Mucosa of rectum (tissue), 2 donors: ENCODE measurements at regions not wholly inside any gene's neighbourhood (a gene's known extent, or its start where the extent isn't known, plus 50 kb on each side); places are given as distances from the start of the nearest gene placed in this dataset.

ENCODE experiments used
- H3K27ac ChIP-seq, 2 donors: one replicate each; pipeline ENCODE4 v1.7.0; 2013; ENCODE audit warnings: inconsistent platforms in 2 of 2, low read depth in 2 of 2, low read length in 2 of 2
- H3K27me3 ChIP-seq, 2 donors: one replicate each; pipeline ENCODE4 v1.7.0; 2013; ENCODE audit warnings: low read length in 2 of 2; ENCODE audit not compliant: control insufficient read depth in 2 of 2, insufficient read depth in 2 of 2
- H3K36me3 ChIP-seq, 2 donors: one replicate each; pipeline ENCODE4 v1.7.0; 2013; ENCODE audit warnings: low read length in 2 of 2; ENCODE audit not compliant: control insufficient read depth in 2 of 2, insufficient read depth in 2 of 2
- H3K4me1 ChIP-seq, 2 donors: one replicate each; pipeline ENCODE4 v1.7.0; 2013; ENCODE audit warnings: low read length in 2 of 2, mild to moderate bottlenecking in 1 of 2; ENCODE audit not compliant: control insufficient read depth in 2 of 2, insufficient read depth in 2 of 2
- H3K4me3 ChIP-seq, 2 donors: one replicate each; pipeline ENCODE4 v1.7.0; 2013; ENCODE audit warnings: low read length in 2 of 2
- H3K9ac ChIP-seq, 2 donors: one replicate each; pipeline ENCODE4 v1.7.0; 2013; ENCODE audit warnings: low read length in 2 of 2, low read depth in 1 of 2, mild to moderate bottlenecking in 1 of 2
- H3K9me3 ChIP-seq, 2 donors: one replicate each; pipeline ENCODE4 v1.7.0; 2013; ENCODE audit warnings: low read length in 2 of 2; ENCODE audit not compliant: control insufficient read depth in 2 of 2
- donor health status: healthy.
- donor health status: Normal muscosa, but diverticular disease.

DNA sequence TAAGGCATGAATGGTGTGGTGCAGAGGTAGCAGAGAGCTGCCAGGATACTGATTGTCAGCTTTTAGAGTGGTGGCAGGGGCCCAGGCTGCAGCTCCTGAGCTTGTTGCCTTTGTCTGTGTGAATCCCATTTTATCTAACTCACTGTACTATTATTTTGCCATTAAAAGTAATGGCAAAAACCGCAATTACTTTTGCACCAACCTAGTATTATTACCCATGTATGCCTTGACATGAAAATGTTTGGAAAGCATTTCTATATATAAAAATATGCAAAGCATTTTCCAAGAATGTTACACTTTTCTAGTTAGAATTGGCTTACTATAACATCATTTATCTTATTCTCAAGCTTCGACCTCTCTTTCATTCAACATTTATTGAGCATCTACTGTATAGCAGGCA lies 308.1 kb upstream of the MYOCD start:
- Histone ChIP-seq H3K27ac (no peak overlapping the region), H3K4me3 (no peak overlapping the region), H3K27me3 (no peaks in the 10 kb centered on the region), H3K4me1 (peaks cover 0 to 4% of the 10 kb centered on the region in 2 donors), H3K36me3 (no peaks in the 10 kb centered on the region), H3K9me3 (no peaks in the 10 kb centered on the region), H3K9ac (no peak overlapping the region)

DNA sequence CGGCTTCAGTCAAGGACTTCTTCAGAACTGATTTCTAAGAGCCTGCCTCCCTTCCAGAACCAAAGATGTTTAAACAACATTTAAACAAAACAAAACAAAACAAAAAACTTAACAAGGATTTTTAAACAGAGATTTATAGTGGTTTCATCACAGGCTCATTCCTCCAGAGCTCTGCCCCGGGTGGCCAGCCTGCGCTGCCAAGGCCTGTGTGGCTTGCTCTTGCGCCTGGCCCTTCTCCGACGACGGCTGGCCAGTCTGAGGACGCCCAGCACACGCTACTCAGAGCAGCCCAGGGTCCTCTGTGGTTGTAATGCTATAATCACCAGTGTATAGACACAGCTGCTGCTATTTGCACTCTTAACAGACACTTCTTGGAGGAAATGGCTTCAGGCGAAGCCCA lies 307.2 kb upstream of the MYOCD start:
- Histone ChIP-seq H3K9me3 (no peaks in the 10 kb centered on the region), H3K4me3 (no peak overlapping the region), H3K27me3 (no peaks in the 10 kb centered on the region), H3K4me1 (peaks cover 0 to 4% of the 10 kb centered on the region in 2 donors), H3K27ac (peak overlapping the region in 1 of 2 donors; percentile 41), H3K36me3 (no peaks in the 10 kb centered on the region), H3K9ac (no peak overlapping the region)

DNA sequence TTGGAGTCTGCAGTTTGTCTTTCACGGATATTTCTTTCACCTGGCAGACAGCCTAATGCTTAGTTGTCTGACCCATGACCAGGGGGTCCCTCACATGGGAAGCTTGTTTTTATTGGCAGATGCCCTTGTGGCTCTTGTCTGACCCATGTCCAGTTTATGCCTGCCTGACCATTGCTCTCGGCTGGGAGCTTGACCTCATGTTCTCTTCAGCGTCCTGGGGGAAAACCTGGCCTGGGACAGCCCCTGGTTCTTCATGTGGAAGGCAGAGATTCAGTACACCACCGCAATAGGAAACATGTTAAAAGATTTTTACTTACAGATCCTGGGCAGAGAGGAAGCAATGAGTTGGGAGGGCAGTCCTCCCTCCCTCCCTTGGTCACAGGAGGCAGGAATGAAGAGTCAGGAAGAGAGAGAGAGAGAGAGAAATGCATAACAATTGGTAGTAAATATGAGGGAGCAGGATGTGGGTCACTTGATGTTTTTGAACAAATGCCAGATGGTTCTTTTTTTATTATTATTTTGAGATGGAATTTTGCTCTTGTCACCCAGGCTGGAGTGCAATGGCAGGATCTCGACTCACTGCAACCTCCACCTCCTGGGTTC lies 302.7 kb upstream of the MYOCD start:
- no peak overlapping the region for H3K27ac ChIP-seq
- H3K4me3 ChIP-seq: no peak overlapping the region
- H3K27me3 ChIP-seq: no peaks in the 10 kb centered on the region
- H3K4me1 ChIP-seq: peaks cover 0 to 2% of the 10 kb centered on the region in 2 donors
- no peak overlapping the region for H3K9ac ChIP-seq
- H3K9me3 ChIP-seq: no peaks in the 10 kb centered on the region
- no peaks in the 10 kb centered on the region for H3K36me3 ChIP-seq

DNA sequence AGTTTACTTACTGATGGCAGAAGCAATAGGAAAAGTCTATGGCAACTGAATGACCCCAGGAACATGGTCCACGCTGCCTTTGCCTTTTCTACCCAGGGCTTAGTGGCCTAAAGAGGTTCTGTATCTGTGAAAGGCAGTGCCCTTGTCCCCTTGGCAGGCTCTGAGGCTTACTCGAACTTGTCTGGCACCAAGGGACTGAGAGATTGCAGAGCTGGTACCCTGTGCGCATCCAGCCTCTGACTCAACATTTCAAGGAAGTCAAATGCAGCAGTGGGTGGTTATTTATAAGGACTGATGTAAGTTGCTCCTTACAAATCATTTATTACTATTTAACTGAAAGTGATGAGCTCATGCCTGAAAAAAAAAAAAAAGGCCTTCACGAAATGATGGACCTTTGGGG lies 299.9 kb upstream of the MYOCD start:
- H3K27me3 ChIP-seq: no peaks in the 10 kb centered on the region
- H3K9me3 ChIP-seq: no peaks in the 10 kb centered on the region
- peak overlapping the region in 1 of 2 donors; percentile 13 for H3K27ac ChIP-seq
- no peak overlapping the region for H3K4me3 ChIP-seq
- no peaks in the 10 kb centered on the region for H3K36me3 ChIP-seq
- H3K9ac ChIP-seq: no peak overlapping the region
- no peaks in the 10 kb centered on the region for H3K4me1 ChIP-seq

DNA sequence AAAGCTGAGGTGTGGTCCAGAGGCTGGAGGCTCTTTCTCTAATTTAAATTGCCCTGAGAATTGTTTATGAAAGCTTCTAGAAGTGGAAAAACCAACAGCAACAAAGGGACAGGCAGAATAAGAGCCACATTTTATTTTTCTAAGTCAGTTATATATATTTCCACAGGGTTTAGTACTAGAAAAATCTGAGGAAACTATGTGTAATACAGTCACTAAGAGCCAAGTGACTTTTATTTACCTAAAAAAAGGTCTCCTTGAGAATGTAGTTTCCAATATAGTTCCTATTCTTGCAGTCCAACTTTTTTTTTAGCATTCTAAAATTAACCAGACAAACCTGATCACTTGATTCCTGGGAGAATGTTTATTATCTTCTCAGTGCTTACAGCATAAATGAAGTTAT lies 296.6 kb upstream of the MYOCD start:
- Histone ChIP-seq H3K27me3 (no peaks in the 10 kb centered on the region), H3K9me3 (no peaks in the 10 kb centered on the region), H3K4me3 (no peak overlapping the region), H3K36me3 (no peaks in the 10 kb centered on the region), H3K9ac (no peak overlapping the region), H3K4me1 (no peaks in the 10 kb centered on the region), H3K27ac (no peak overlapping the region)

DNA sequence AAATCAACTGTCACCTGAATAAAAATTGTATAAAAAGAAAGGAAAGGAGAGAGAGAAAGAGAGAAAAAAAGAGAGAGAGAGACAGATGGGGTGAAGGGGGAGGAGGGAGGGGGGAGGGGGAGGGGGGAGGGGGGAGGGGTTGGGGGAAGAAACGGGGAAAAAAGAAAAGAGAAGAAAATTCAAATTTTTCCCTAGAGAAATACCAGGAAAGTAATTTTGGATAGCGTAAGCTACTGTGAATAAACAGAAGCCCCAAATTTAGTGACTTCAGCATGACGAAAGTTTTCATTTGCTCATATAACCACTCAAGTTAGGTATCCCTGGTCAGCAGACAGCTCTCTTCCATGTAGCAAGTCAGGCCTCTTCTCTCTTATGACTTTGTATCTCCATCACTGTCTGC lies 289.4 kb upstream of the MYOCD start:
- H3K9me3 ChIP-seq: no peaks in the 10 kb centered on the region
- H3K27ac ChIP-seq: no peak overlapping the region
- no peak overlapping the region for H3K4me3 ChIP-seq
- H3K4me1 ChIP-seq: no peaks in the 10 kb centered on the region
- H3K36me3 ChIP-seq: no peaks in the 10 kb centered on the region
- H3K27me3 ChIP-seq: no peaks in the 10 kb centered on the region
- no peak overlapping the region for H3K9ac ChIP-seq

DNA sequence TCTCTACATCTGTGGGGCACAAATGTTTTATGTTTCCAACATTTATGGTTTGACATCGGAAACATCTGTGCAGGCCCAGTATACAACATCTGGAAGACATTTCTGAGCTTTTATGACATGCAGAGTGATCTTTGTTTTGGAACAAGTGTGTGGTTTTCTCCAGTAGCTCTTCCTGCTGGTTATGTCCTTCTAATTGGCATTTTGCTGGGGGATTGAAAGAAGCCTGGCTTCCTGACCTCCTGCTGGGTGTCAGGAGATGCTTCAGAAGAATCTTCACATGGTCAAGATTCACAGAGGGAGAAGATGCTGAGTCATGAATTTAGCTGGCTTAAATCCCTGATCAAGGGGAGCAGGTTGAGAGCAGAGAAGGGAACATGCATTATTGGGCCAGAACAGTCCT lies 279.5 kb upstream of the MYOCD start:
- Histone ChIP-seq H3K27me3 (no peaks in the 10 kb centered on the region), H3K9me3 (no peaks in the 10 kb centered on the region), H3K36me3 (no peaks in the 10 kb centered on the region), H3K4me3 (no peak overlapping the region), H3K9ac (no peak overlapping the region), H3K4me1 (no peaks in the 10 kb centered on the region), H3K27ac (no peak overlapping the region)

DNA sequence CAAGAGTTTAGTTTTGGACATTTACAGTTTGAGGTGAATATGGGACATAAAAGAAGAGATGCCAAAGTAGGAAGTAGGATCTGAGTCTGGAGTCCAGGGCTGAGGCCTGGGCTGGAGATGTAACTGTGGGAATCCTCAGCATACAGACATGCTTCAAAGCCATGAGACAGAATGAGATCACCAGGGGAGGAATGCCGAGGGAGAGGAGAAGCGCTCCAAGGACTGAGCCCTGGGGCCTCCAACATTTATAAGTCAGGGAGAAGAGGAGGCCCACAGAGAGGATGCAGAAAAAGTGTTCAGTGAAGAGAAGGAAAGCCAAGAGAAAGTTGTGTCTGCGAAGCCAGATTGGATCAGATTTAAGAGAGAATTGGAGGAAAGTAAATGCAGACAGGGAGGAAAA lies 277.5 kb upstream of the MYOCD start:
- Histone ChIP-seq H3K36me3 (no peaks in the 10 kb centered on the region), H3K9ac (no peak overlapping the region), H3K4me1 (no peaks in the 10 kb centered on the region), H3K4me3 (no peak overlapping the region), H3K9me3 (no peaks in the 10 kb centered on the region), H3K27ac (no peak overlapping the region), H3K27me3 (no peaks in the 10 kb centered on the region)

DNA sequence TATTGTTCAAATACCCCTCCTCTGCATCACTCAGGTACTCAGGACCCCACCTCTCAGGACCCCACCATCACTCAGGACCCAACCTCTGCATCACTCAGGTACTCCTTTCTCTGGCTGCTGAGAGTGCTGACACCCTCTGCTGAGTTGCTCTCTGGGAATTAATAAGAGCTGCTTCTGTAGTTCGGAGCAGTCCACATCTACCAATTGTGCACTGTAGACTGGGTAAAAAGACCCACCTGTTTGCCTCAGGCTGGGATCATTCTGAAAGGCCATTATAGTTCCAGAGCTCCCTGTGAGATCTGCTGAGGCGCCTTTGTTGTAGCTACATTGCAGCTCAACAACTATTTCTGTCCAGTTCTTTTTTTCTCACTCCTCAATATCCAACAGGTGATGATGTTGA lies 276.3 kb upstream of the MYOCD start:
- H3K4me1 ChIP-seq: no peaks in the 10 kb centered on the region
- H3K27me3 ChIP-seq: no peaks in the 10 kb centered on the region
- H3K9me3 ChIP-seq: no peaks in the 10 kb centered on the region

DNA sequence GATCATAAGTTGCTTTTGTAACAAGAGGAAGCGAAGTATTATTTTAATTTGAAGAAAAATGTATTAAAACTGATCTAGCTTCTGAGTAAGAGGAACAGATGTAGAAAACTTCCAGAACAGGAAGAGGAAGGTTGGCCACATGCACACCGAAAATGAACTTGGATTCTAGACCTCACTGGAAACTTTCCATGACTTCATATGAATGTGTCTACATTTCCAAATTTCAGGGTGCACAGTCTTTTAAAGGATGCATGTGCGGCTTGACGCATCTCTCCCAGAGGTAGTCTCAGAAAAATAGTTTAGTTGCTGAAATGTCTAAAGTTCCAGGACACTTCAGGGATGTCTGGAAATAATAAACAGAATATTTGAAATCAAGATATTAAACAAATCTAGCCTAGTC lies 275.1 kb upstream of the MYOCD start:
- Histone ChIP-seq H3K4me1 (no peaks in the 10 kb centered on the region), H3K9ac (no peak overlapping the region), H3K36me3 (no peaks in the 10 kb centered on the region), H3K4me3 (no peak overlapping the region), H3K27ac (no peak overlapping the region), H3K9me3 (no peaks in the 10 kb centered on the region), H3K27me3 (no peaks in the 10 kb centered on the region)

More for the DNA sequence above, 276.3 kb upstream of the MYOCD start:
- H3K4me3 ChIP-seq: no peak overlapping the region
- H3K9ac ChIP-seq: no peak overlapping the region
- H3K36me3 ChIP-seq: no peaks in the 10 kb centered on the region
- no peak overlapping the region for H3K27ac ChIP-seq

DNA sequence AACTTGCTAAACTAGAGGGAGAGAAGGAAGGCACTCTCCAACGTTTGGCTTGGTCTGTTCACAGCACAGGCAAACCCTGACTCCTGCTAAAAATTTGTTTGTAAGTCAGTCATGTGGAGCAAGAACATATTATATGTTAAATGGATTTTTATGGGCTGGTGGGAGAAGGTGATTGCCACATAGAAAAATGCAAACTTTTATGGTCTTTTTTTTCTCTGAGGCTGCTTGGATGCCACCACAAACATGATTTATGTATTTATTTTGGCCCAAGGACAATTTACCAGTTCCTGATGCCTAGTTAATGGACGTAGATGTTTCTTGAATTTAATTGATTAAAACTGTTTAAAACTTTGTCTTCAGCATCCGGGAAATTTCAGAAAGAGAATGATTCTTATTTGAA lies 274.2 kb upstream of the MYOCD start:
- no peak overlapping the region for H3K9ac ChIP-seq
- no peaks in the 10 kb centered on the region for H3K36me3 ChIP-seq
- no peak overlapping the region for H3K27ac ChIP-seq
- no peaks in the 10 kb centered on the region for H3K4me1 ChIP-seq
- H3K4me3 ChIP-seq: no peak overlapping the region
- no peaks in the 10 kb centered on the region for H3K27me3 ChIP-seq
- no peaks in the 10 kb centered on the region for H3K9me3 ChIP-seq
